ENCODE measurements at regions not wholly inside any gene's neighbourhood (a gene's known extent, or its start where the extent isn't known, plus 50 kb on each side); places are given as distances from the start of the nearest gene placed in this dataset.
"Not testable (repeated sequence)": the region's sequence is repeated elsewhere in the genome, so short reads cannot be mapped to it uniquely, and the experiment has no call there.

- WGBS (ENCODE audit: low lambda C conversion rate) = 81% methylated on average over 6 of the region's 20 CpGs
- H3K4me2 ChIP-seq; H3K4me3 ChIP-seq (ENCODE audit: low read depth in 2 of 2, low read length in 1 of 2); H3K9ac ChIP-seq; H3K27ac ChIP-seq (ENCODE audit: low read depth in 2 of 2, low read length in 1 of 2); H2AFZ ChIP-seq (ENCODE audit: low read depth); H3K4me1 ChIP-seq (ENCODE audit: control insufficient read depth in 1 of 2, insufficient read depth in 2 of 2, low read depth in 1 of 2, low read length in 1 of 2); H3K9me2 ChIP-seq; POLR2A ChIA-PET; H3K27me3 ChIP-seq (ENCODE audit: insufficient read depth); CTCF ChIA-PET; H3K79me2 ChIP-seq (ENCODE audit: insufficient read depth); H3F3A ChIP-seq (replicated peaks; ENCODE audit: insufficient read depth); H4K20me1 ChIP-seq (ENCODE audit: insufficient read depth); DNase-seq; H3K9me3 ChIP-seq; H3K36me3 ChIP-seq (replicated peaks in 1 of 2; ENCODE audit: control insufficient read depth in 1 of 2, insufficient read depth in 2 of 2, low read length in 1 of 2): not testable (repeated sequence)
Measured at GRCh38 chr1:95297906-95298305, 63.9 kb downstream of the RWDD3 start.

GRCh38 chr1:95301091-95301490 is 67.1 kb downstream of the RWDD3 start:
- Histone ChIP-seq H4K20me1 (ENCODE audit: insufficient read depth) (no peaks in the 10 kb centered on the region), H3K9me2 (no peaks in the 10 kb centered on the region), H3K79me2 (ENCODE audit: insufficient read depth) (no peaks in the 10 kb centered on the region; the same call in 1 of the 2 replicates), H3K4me1 (ENCODE audit: control insufficient read depth in 1 of 2, insufficient read depth in 2 of 2, low read depth in 1 of 2, low read length in 1 of 2) (no peaks in the 10 kb centered on the region), H3K27me3 (ENCODE audit: insufficient read depth) (no peaks in the 10 kb centered on the region), H2AFZ (ENCODE audit: low read depth) (no peak overlapping the region), H3K27ac (ENCODE audit: low read depth in 2 of 2, low read length in 1 of 2) (no peak overlapping the region), H3K9me3 (no peaks in the 10 kb centered on the region), H3F3A (replicated peaks; ENCODE audit: insufficient read depth) (no peaks in the 10 kb centered on the region), H3K9ac (no peak overlapping the region), H3K4me3 (ENCODE audit: low read depth in 2 of 2, low read length in 1 of 2) (no peak overlapping the region), H3K36me3 (replicated peaks in 1 of 2; ENCODE audit: control insufficient read depth in 1 of 2, insufficient read depth in 2 of 2, low read length in 1 of 2) (no peaks in the 10 kb centered on the region), H3K4me2 (no peak overlapping the region)
- TF ChIP-seq TEAD4 (IDR thresholded peaks at IDR 0.05; ENCODE audit: borderline replicate concordance, insufficient read depth) (no peak), FOXJ3 (CRISPR knock-in tag; IDR thresholded peaks at IDR 0.05) (no peak), SIN3A (IDR thresholded peaks at IDR 0.05; ENCODE audit: borderline replicate concordance, low read depth, low read length) (no peak), NRF1 (IDR thresholded peaks at IDR 0.05; ENCODE audit: low read depth, low read length) (no peak), SMC3 (IDR thresholded peaks at IDR 0.05; ENCODE audit: low read depth, low read length) (no peak), FOXM1 (IDR thresholded peaks at IDR 0.05; ENCODE audit: low read depth) (no peak), TCF12 (IDR thresholded peaks at IDR 0.05) (no peak), CHD2 (IDR thresholded peaks at IDR 0.05; ENCODE audit: low read length, partially characterized antibody) (no peak), REST (IDR thresholded peaks at IDR 0.05; ENCODE audit: low read depth, low read length) (no peak), MEF2A (IDR thresholded peaks at IDR 0.05; ENCODE audit: borderline replicate concordance, low read depth) (no peak), YY1 (IDR thresholded peaks at IDR 0.05; ENCODE audit: low read depth) (no peak), JUND (IDR thresholded peaks at IDR 0.05) (no peak)
- TF ChIP-seq, protein P1, sequence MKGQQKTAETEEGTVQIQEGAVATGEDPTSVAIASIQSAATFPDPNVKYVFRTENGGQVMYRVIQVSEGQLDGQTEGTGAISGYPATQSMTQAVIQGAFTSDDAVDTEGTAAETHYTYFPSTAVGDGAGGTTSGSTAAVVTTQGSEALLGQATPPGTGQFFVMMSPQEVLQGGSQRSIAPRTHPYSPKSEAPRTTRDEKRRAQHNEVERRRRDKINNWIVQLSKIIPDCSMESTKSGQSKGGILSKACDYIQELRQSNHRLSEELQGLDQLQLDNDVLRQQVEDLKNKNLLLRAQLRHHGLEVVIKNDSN (IDR thresholded peaks at IDR 0.05; ENCODE audit: borderline replicate concordance, low read depth) = no peak
- TF ChIP-seq, protein P2, sequence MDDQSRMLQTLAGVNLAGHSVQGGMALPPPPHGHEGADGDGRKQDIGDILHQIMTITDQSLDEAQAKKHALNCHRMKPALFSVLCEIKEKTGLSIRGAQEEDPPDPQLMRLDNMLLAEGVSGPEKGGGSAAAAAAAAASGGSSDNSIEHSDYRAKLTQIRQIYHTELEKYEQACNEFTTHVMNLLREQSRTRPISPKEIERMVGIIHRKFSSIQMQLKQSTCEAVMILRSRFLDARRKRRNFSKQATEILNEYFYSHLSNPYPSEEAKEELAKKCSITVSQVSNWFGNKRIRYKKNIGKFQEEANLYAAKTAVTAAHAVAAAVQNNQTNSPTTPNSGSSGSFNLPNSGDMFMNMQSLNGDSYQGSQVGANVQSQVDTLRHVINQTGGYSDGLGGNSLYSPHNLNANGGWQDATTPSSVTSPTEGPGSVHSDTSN (IDR thresholded peaks at IDR 0.05) = no peak
- TF ChIP-seq, protein P3, sequence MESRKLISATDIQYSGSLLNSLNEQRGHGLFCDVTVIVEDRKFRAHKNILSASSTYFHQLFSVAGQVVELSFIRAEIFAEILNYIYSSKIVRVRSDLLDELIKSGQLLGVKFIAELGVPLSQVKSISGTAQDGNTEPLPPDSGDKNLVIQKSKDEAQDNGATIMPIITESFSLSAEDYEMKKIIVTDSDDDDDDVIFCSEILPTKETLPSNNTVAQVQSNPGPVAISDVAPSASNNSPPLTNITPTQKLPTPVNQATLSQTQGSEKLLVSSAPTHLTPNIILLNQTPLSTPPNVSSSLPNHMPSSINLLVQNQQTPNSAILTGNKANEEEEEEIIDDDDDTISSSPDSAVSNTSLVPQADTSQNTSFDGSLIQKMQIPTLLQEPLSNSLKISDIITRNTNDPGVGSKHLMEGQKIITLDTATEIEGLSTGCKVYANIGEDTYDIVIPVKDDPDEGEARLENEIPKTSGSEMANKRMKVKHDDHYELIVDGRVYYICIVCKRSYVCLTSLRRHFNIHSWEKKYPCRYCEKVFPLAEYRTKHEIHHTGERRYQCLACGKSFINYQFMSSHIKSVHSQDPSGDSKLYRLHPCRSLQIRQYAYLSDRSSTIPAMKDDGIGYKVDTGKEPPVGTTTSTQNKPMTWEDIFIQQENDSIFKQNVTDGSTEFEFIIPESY (IDR thresholded peaks at IDR 0.05; ENCODE audit: borderline replicate concordance, low read depth) = no peak
- DNase-seq = no peak
- CTCF ChIA-PET = no interaction called here
- POLR2A ChIA-PET = no interaction called here

Data from SK-N-SH (cell line).